Activated naive CD4-positive, alpha-beta T cell treated with Interleukin-2 at 50 U/mL for 16 hours (primary cell): ENCODE measurements at regions not wholly inside any gene's neighbourhood (a gene's known extent, or its start where the extent isn't known, plus 50 kb on each side); places are given as distances from the start of the nearest gene placed in this dataset.
"Not testable (repeated sequence)": the region's sequence is repeated elsewhere in the genome, so short reads cannot be mapped to it uniquely, and the experiment has no call there.

ENCODE experiments used
- DNase-seq: peaks from one replicate; pipeline ENCODE4 v3.0.0-alpha.2; 2020

DNA sequence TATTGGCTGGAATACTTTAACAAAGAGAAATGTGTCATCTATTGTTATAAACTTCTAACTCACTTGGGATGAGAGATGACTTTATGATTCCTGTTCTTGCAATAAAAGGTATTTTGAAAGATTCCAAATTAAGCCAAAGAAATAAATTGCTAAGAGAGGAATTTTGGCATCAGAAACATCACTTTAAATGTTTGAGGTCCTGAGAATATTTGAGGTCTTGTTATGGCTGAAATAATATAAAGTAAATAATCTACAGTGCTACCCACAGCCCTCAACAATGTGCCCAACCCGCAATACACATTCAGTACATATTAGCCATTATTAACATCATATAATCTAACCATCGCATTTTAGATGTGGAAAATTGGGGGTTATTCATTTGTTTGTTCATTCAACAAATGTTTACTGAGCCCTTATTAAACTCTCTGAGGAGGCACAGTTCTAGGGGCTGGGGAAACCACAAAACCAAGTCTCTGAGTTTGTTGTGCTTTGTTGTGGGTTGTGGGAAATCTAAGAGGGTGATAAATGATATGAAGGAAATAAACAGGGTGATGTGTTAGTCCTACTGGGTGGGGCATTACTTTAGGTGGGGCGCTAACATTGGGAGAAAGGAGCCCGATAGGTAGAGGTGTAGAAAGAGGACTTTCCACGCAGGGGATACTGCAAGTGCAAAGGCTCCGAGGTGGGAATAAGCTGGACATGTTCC, 135.2 kb upstream of the CLINT1 start:
- no peak for DNase-seq

DNA sequence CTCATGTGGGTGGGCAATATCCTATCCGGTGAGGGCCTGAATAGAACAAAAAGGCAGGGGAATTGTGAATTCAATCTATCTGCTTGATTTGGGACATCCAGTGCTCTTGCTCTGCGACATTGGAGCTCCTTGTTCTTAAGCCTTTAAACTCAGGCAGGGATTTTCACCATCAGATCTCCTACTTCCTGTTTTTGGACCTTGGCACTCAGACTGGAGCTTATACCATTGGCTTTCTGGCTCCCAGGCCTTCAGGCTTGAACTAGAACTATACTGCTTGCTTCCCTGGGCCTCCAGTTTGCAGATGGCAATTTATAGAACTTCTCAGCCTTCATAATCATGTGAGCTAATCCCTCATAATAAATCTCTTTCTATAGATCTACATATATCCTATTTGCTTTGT, 134.3 kb upstream of the CLINT1 start:
- DNase-seq = no peak

DNA sequence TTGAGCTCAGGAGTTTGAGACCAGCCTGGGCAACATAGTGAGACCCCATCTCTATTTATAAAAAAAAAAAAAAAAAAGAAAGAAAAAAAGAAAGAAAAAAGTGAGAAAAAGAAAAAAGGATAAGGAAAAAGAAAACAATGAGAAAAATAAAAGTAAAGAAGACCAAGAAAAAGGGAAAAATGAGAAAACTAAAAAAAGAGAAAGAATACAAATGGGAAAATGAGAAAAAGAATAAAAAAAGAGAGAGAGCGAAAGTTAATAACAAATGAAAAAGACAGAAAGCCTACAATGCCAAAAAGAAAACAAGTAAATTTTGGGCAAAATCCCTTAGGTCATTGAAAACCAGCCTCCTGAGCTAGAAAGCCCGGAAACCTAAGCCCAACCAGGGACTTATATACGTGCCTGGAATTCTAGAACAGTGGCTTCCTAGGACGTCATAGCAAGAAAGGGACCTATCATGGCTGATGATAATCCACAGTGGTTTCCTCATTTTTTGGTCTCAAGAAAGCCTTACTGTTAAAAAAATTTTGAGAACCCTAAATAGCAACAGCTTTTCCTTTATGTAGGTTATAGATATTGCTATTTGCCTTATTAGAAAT, 131.7 kb upstream of the CLINT1 start:
- no peak for DNase-seq

DNA sequence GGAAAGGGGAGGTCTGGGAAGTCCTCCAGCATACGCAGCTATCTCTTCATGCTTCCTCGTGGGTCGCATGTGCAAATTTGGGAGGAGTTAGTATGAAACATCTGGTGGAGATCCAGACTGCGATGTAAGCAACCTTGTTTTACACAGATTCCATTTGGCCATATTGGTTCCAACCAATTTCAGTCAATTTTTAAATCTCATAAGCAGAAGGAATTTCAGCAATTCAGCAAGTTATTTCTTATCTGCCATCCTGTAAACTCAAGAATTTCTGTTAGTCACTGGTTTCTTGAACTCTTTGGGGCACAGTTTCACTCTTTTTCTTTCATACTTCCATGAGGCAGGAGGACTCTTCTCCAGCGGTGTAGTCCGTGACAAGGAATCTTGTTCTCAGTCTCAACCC, 130.4 kb upstream of the CLINT1 start:
- no peak for DNase-seq

DNA sequence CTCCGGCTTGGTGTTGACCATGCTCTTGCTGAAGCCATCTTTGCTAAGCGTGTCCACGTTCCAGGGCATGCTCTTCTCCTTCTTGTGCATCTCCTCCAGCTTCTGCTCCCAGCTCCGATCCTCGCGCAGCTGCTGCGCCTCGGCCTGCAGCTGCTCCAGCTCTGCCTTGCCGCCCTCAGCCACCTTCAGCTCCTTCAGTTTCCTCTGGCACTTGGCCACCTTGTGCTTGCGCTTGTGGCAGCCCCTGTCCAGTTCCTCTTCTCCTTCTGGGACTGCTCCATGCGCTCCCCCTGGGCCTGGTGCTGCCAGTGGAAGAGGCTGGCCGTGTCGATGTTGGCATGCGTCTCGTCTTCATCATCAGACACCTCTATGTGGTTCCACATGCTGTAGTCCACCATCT, 128.3 kb upstream of the CLINT1 start:
- no peak for DNase-seq

DNA sequence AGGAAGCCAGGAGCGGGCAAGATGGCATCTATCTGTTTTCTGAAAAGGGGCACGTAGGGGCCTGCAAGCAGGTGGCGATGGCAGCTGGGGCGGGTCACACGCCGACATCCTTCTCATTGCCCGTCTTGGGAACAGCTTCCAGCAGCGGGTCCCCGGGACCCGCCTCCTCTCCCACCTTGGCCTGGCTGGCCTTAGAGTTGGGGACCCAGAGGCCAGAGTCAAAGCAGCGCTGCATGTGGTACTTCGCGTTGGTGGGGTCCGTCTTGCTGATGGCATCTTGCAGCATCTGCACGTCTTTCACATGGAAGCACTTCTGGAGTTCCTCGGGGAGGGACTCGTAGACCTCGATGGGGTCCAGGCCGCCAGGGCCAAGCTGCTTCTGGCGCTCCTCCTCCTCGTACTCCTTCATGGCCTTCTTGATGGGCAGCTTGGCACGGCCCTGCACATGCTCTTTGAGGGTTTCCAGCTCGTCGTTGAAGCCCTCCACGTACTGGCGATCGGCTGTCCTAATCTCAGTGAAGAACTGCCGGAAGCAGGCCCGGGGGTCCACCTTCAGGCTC, 127.6 kb upstream of the CLINT1 start:
- DNase-seq = no peak

DNA sequence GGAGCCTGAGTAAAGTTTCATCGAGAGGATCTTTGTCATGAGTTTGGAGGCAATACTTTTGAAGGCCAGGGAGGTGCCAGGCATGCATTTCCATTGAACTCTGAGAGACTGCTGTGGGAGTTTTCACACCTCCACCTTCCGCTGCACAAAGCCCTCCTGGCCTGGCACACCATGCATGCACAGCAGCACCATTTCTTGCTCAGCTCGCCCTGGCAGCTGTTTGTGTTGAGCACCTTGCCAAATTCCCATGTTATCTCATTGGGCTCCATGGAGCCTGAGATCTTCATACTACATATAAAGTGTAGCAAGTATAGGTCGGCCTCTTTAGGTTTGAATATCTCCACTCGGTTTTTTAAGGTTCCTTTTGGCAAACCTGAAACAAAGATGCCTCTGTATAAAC, 125.7 kb upstream of the CLINT1 start:
- DNase-seq = no peak

DNA sequence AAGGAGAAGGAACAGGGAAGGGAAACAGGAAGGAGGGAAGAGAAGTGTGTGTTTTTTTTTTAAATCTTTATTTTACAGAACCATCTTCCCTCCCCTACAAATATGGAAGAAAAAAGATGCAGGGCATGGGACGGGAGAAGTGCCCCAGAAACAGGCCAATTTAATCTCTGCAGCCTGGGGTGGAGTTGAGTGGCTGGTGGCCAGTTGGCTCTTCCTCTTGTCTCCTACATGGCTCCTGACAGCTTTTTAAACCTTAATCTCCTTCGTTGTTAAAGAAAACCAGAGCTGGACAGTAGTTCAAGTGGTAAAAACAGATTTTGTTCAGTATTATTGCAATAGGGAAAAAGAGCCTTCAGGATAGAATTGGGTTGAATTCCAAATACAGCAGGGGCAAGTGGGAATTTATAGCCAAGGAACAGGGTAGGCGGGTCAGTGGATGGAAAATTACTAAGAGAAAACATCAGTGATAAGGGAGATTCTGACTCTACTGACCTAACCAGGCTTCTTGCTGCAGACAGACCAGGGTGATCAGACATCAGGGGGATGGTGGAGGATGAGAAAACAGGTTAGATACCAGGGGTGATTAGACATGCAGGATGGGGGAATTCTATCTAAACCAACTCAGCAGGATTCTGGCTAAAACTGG, 125.1 kb upstream of the CLINT1 start:
- DNase-seq = no peak

DNA sequence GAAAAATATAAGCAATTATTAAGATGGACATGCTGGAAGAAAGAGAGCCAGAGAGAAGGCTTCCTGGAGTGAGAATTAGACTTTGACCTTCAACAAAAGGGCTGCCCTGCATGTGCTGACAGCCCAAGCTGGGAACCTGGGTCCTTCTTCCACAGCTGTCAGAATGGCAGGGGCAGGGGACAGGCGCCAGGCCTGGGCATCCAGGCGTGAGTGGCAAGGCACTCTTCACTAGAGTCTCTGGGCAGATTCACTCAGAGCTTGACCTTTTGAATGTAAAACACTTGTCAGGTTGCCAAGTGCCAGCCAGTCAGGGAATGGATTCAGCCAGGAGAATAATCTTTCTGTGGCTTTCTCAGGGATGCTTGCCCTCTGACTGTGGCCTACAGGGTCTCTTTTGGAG, 119.1 kb upstream of the CLINT1 start:
- no peak for DNase-seq

DNA sequence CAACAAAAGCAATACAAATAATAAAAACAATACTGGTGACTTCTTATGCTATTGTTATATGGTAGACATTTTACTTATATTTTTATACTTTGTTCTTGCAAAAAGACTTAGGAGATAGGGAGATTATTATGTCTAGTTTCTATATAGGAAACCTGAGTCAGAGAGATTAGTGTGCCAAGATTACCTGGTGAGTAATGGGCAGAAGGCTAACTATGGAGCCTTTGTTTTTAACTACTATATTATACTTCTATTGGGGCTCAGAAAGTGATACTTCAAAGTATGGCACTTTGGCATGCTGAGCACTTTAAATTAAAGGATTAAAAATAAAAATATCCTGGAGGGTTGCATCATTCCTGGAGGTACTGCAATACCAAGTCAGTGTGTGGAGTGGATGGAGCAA, 117.5 kb upstream of the CLINT1 start:
- DNase-seq = no peak

DNA sequence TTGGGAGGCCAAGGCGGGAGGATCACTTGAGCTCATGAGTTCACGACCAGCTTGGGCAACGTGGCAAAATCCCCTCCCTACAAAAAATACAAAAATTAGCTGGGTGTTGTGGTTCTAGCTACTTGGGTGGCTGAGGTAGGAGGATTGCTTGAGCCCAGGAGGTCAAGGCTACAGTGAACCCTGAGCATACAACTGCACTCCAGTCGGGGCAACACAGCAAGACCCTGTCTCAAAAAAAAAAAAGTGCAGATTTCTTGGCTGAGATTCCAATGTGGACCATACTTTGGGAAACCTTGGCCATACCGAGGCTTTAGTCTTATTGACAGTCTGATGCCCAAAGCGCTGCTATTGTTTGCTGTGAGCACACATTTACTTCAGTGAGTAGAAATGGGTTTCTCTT, 113.6 kb upstream of the CLINT1 start:
- DNase-seq = no peak

DNA sequence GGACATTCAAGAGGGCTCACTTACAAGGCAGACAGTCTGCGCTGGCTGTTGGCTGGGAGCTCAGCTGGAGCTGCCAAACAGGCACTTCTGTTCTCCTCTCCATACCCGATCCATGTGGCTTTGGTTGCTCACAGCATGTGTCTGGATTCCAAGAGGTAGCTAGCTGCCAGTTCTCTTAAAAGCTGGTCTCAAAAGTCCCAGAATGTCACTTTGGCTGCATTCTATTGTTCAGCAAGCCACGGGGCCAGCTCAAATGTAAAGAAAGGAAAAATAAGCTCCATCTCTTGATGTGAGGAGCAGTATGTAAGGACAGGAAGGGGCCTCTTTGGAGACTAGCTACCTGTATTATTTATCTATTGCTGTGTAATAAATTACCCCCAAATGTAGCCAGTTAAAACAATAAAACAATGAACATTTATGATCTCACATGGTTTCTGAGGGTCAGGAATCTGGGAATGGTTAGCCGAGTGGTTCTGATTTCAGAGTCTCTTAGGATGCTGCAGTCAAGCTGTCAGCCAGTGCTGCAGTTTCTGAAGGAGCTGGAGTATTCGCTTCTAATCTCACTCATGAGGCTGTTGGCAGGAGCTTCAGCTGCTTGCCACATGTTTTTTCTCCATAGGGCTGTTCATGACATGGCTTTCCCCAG, 112.7 kb upstream of the CLINT1 start:
- DNase-seq = no peak

DNA sequence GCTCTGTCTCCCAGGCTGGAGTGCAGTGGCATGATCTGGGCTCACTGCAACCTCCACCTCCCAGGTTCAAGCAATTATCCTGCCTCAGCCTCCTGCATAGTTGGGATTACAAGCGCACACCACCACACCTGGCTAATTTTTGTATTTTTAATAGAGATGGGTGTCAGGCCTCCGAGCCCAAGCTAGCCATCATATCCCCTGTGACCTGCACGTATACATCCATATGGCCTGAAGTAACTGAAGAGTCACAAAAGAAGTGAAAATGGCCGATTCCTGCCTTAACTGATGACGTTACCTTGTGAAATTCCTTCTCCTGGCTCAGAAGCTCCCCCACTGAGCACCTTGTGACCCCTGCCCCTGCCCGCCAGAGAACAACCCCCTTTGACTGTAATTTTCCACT, 109.6 kb upstream of the CLINT1 start:
- not testable (repeated sequence) for DNase-seq

DNA sequence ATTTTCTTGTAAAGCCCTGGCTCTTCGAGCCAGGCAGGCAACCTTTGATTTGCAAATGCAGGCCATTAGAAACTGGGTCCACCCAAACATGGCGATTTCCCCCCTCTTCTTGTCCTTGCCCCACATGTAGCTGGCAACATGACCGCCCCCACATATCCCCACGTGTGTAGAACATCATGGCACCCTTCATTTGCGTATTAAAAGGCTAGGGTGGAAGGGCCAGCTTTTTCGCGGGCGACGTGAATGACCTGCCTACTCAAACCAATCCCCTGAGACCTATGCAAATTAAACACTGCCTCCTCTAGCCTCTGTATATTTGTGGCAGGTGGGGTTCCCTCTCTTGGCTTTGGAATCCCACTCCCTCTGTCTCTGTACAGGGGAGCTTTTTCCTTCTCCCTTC, 107.0 kb upstream of the CLINT1 start:
- no peak for DNase-seq

DNA sequence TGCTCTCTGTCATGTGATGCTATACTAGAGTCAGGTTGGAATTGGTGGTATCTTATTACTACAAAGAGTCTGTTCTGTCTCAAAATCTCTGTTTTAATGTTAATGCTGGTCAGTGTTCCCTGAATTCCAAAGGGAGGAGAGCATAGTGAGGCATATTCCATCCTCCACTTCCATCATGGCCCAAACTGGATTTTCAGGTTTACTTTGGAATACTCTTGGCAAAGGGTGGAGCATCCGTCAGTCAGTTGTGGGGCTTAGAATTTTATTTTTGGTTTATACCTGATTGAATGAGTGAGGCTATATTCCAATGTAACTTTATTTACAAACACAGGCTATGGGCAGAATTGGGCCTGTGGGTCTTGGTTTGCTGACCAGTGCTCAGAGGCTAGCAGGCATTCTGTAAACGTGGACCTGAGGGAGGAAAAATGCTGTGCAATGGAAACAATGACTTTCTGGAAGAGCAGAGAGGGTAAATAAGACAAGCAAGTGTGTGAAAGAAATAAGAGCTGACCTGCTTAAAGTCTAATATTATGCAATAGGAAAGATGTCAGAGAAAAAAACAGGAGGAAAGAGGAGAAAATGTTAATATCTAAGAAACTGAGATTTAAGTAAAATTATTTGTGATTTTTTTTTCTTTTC, 106.2 kb upstream of the CLINT1 start:
- no peak for DNase-seq

DNA sequence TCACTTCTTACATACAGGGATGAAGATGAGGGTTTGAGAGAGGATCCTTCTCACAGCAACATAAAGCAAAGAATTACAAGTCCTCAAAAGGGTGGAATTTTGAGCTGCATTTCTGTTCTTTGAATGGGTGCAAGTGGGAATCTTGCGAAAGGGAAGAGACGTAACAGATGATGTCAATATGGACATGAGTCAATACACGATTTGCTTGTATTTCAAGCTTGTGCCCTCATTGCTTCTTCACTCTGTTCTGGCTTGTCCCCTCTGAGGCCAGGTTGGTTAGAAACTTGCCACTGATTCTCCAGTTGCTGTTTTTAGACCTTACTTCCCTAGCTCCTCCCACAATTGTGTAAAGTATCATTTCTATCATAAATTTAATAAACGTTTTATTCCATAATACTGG, 104.8 kb upstream of the CLINT1 start:
- no peak for DNase-seq

DNA sequence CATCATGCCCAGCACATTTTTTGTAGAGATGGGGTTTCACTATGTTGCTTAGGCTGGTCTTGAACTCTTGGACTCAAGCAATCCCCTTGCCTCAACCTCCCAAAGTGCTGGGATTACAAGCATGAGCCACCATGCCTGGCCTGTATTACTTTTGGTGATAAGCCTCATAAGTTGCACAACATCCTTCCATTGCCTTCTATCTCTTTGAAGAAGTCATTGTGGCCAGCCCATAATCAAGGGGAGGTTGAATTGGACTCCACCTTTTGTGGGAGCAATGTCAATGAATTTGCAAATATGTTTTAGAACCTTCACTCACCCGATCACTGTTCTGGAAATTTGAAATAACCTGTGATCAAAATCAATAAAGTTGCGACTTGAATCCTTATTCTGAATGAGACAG, 104.3 kb upstream of the CLINT1 start:
- DNase-seq = no peak

DNA sequence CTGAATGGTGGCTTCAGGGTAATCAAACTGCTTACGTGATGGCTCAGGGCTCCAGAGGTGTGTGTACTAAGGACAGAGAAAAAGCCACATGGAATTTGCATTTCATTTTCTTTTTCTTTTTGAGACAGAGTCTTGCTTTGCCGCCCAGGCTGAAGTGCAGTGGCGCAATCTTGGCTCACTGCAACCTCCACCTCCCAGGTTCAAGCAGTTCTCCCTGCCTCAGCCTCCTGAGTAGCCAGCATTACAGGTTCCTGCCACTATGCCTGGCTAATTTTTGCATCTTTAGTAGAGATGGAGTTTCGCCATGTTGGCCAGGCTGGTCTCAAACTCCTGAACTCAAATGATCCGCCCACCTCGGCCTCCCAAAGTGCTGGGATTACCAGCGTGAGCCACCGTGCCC, 103.7 kb upstream of the CLINT1 start:
- DNase-seq = not testable (repeated sequence)

DNA sequence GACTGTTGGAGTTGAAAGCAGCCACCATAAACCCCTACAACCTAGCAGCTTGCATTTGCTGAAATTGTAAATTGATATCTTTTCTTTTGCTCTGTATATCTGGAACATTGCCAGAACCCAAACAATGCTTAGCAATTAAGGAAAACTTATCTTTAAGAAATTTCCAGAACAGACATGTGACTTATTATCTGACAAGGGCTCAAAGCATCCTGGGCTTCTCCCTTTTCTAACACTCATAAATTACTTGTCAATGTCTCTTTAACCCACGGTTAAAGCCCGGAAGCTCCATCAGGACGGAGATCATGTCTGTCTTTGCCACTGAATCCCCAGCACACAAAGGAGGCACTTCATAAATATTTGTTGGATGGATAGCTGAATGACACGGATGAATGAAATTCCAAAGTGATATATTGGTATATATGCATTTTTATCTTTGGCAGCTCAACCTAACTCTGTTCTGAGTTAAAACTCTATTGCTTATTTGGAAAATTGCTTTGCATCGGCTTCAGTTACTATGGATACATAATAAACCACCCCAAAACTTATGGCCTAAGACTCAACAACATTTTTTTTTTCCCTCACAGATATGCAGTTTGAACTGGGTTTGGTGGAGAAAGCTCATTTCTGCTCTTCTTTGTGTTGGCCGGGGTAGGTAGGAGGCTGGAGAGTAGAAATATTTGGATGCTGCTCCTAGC, 103.1 kb upstream of the CLINT1 start:
- no peak for DNase-seq

DNA sequence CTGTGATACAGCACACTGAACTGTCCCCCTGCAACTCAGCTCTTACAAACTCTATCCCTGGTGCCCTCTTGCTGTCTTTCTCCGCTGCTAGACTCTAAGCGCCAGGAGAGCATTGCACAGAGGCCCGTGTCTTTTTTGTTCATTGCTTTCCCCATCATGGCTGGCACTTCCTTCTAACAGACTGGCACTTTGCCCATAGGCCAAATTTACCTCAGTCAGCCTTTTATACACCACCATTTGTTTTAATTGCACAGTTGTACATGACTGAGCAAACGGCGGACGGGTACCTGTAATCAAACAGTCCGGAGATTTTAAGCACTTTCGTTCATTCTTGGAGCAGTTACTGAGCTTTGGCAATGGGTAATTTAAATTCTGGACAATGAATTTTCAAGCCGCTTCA, 102.2 kb upstream of the CLINT1 start:
- DNase-seq = no peak

DNA sequence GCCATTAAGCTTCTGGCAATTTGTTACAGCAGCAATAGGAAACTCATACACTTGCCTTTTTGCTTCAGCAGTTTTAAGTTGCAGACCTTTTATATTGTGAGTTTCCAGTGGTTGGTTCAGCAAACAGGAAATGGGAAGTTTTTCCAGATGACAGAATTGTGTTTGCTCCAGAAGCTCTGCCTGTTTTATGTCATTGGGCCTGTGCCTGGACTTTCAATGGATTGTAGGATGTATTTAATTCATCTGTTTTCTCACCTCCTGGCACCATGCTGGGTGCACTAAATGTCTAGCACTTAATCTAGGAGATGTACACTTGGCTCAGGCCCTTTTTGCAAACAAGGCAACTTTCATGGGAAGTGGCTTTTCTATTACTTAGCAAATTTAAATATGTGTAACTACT, 100.4 kb upstream of the CLINT1 start:
- DNase-seq = no peak

DNA sequence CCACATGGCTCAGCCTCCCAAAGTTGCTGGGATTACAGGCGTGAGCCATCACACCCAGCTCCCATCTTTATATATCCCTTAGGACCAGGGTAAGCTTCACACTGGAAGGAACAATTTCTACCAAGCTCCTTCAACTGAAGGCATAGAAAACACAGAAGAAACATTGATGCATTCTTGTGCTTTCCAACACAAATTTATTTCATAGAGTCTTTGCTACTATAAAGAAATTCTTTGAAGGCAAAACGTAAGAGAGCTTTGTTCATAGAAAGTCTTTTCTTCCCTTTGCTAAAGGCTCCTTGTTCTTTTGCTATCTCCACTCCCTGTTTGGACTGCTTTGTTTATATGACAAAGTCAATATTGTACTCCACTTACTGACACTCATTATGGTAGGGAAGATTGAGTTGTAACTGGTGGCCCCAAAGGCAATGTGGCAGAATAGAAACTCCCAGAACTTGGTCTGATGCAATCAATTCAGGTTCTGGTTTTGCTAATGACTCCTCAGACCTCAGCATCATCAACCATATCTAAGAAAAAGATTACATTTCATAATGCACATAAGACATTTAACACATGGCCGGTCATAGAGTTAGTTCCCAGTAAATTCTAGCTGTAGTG, 97.4 kb upstream of the CLINT1 start:
- DNase-seq = no peak
